ENCODE measurements at regions not wholly inside any gene's neighbourhood (a gene's known extent, or its start where the extent isn't known, plus 50 kb on each side); places are given as distances from the start of the nearest gene placed in this dataset.

DNA sequence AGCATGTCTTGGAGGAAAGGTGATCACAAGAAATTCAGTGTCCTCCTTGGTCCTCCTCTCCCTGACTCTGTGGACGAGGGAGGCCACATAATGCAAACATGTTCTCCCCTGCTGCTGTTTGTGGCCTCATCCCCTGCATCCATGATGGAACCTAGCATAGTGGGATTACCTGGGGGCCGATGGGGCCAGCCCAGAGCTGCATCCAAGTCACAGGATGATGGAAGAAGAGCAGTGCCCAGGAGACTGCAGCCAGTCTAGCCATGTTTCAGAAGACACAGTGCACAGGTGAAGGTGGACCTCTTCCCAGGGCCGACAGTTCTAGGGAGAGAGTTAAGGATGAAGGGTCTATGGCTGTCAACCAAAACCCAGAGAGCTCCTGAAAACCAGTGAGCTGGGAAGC, 213.6 kb upstream of the B3GAT1 start:
- no peak overlapping the region for H3K27ac Mint-ChIP-seq
- Histone ChIP-seq H2BK120ac (ENCODE audit: low read depth, low read length, poor library complexity, severe bottlenecking) (no peak overlapping the region), H2AFZ (ENCODE audit: low read length) (no peak overlapping the region), H4K20me1 (ENCODE audit: control insufficient read depth, insufficient read depth, insufficient read length) (no peaks in the 10 kb centered on the region), H3T11ph (ENCODE audit: low read length) (no peak overlapping the region), H3K56ac (ENCODE audit: insufficient read length, low read depth, low read length) (no peak overlapping the region), H3K4me1 (ENCODE audit: insufficient read depth, low read length) (no peaks in the 10 kb centered on the region), H4K91ac (ENCODE audit: insufficient read length, low read depth, low read length) (no peak overlapping the region), H2BK15ac (ENCODE audit: low read depth, low read length) (no peak overlapping the region), H3K4me2 (ENCODE audit: insufficient read depth, insufficient read length, low read length) (no peak overlapping the region), H2BK5ac (ENCODE audit: insufficient read length, low read length) (no peak overlapping the region), H3K79me2 (ENCODE audit: insufficient read depth, low read length) (no peaks in the 10 kb centered on the region), H3K14ac (ENCODE audit: insufficient read depth, low read length) (no peak overlapping the region), H3K9me3 (ENCODE audit: control insufficient read depth, low read depth, low read length) (no peaks in the 10 kb centered on the region), H3K23ac (ENCODE audit: insufficient read length, low read depth, low read length) (no peak overlapping the region), H2BK12ac (ENCODE audit: insufficient read length, low read depth, low read length) (no peak overlapping the region), H4K5ac (ENCODE audit: insufficient read length, low read depth, low read length) (no peak overlapping the region), H3K9ac (ENCODE audit: extremely low read depth, insufficient read length, low read length) (no peak overlapping the region), H2AK5ac (ENCODE audit: insufficient read length, low read length) (no peak overlapping the region), H2BK20ac (ENCODE audit: low read depth, low read length, poor library complexity, severe bottlenecking) (no peak overlapping the region), H3K18ac (ENCODE audit: insufficient read length, low read depth, low read length) (no peak overlapping the region), H4K8ac (replicated peaks; ENCODE audit: insufficient read length, low read depth, low read length) (no peak overlapping the region), H3K23me2 (ENCODE audit: insufficient read length, low read depth, low read length, poor library complexity, severe bottlenecking) (no peaks in the 10 kb centered on the region), H3K4ac (ENCODE audit: low read depth, low read length) (no peak overlapping the region), H3K27ac (ENCODE audit: insufficient read length, low read depth, low read length) (no peak overlapping the region), H3K79me1 (ENCODE audit: insufficient read depth, low read depth, low read length, poor library complexity, severe bottlenecking) (no peaks in the 10 kb centered on the region), H3K27me3 (ENCODE audit: insufficient read depth, low read length) (no peaks in the 10 kb centered on the region; the same call in 1 of the 2 replicates)
- H3K36me3 Mint-ChIP-seq (ENCODE audit: insufficient read depth in 1 of 3, low read depth in 3 of 3), result no peaks in the 10 kb centered on the region; a peak in 1 of 7 replicates
- H3K9me3 Mint-ChIP-seq, result no peaks in the 10 kb centered on the region
- DNase-seq, result no peak
- TF ChIP-seq, protein P1, sequence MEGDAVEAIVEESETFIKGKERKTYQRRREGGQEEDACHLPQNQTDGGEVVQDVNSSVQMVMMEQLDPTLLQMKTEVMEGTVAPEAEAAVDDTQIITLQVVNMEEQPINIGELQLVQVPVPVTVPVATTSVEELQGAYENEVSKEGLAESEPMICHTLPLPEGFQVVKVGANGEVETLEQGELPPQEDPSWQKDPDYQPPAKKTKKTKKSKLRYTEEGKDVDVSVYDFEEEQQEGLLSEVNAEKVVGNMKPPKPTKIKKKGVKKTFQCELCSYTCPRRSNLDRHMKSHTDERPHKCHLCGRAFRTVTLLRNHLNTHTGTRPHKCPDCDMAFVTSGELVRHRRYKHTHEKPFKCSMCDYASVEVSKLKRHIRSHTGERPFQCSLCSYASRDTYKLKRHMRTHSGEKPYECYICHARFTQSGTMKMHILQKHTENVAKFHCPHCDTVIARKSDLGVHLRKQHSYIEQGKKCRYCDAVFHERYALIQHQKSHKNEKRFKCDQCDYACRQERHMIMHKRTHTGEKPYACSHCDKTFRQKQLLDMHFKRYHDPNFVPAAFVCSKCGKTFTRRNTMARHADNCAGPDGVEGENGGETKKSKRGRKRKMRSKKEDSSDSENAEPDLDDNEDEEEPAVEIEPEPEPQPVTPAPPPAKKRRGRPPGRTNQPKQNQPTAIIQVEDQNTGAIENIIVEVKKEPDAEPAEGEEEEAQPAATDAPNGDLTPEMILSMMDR (conservative IDR thresholded peaks at IDR 0.05), result no peak
- no peaks in the 10 kb centered on the region; a peak in 1 of 4 replicates for H3K4me1 Mint-ChIP-seq
- no CpG with 5 or more reads among the region's 3 CpGs for WGBS (ENCODE audit: extremely low coverage, insufficient read length, low lambda C conversion rate)
- H3K27me3 Mint-ChIP-seq (ENCODE audit: low read depth), result peaks cover 26% of the 10 kb centered on the region
- no peak overlapping the region for H3K4me3 Mint-ChIP-seq
